Neural cell (in vitro differentiated cells): ENCODE measurements at regions not wholly inside any gene's neighbourhood (a gene's known extent, or its start where the extent isn't known, plus 50 kb on each side); places are given as distances from the start of the nearest gene placed in this dataset.

Source experiments
- H2AFZ ChIP-seq: fragments of 200-600, 300-800 bp; sonication (generic), shearing (Covaris generic); 2 replicates; pipeline ENCODE4 v1.6.0; 2014; ENCODE audit warnings: low read depth, mild to moderate bottlenecking, antibody characterized with exemption, low read length, moderate library complexity
- H3F3A ChIP-seq: fragments of 200-600 bp; shearing (Covaris generic); 2 replicates; pipeline ENCODE4 v1.6.1; 2016; ENCODE audit warnings: mild to moderate bottlenecking, moderate library complexity, mixed read lengths, antibody characterized with exemption, low read length; ENCODE audit not compliant: insufficient read depth, poor library complexity, severe bottlenecking
- H3K27ac ChIP-seq: fragments of 200-600, 300-800 bp; sonication (generic), shearing (Covaris generic); 2 replicates; pipeline ENCODE4 v1.5.1; 2014; ENCODE audit warnings: mild to moderate bottlenecking, low read length, moderate library complexity
- H3K27me3 ChIP-seq: fragments of 300-800, 200-600 bp; sonication (generic), shearing (Covaris generic); 2 replicates; pipeline ENCODE4 v1.6.0; 2014; ENCODE audit warnings: mild to moderate bottlenecking, low read depth, low read length, moderate library complexity; ENCODE audit not compliant: insufficient read depth
- H3K36me3 ChIP-seq: fragments of 300-800, 200-600 bp; sonication (generic), shearing (Covaris generic); 2 replicates; pipeline ENCODE4 v1.5.1; 2014; ENCODE audit warnings: mild to moderate bottlenecking, antibody characterized with exemption, low read length, moderate library complexity; ENCODE audit not compliant: insufficient read depth
- H3K4me2 ChIP-seq: fragments of 300-800, 200-600 bp; sonication (generic), shearing (Covaris generic); 2 replicates; pipeline ENCODE4 v1.6.0; 2014; ENCODE audit warnings: mild to moderate bottlenecking, low read length
- H3K4me3 ChIP-seq: fragments of 300-800, 200-600 bp; sonication (generic), shearing (Covaris generic); 2 replicates; pipeline ENCODE4 v1.5.1; 2014; ENCODE audit warnings: mild to moderate bottlenecking, low read length, moderate library complexity
- H3K79me2 ChIP-seq: fragments of 200-600 bp; shearing (Covaris generic); replicated peaks from 2 replicates; pipeline ENCODE4 v1.6.0; 2014; ENCODE audit warnings: mild to moderate bottlenecking, low read length, moderate library complexity; ENCODE audit not compliant: insufficient read depth
- H3K9ac ChIP-seq: fragments of 300-800, 200-600 bp; sonication (generic), shearing (Covaris generic); 2 replicates; pipeline ENCODE4 v1.6.1; 2016; ENCODE audit warnings: mild to moderate bottlenecking, low read length, mixed read lengths
- H3K9me2 ChIP-seq: fragments of 200-600 bp; shearing (Covaris generic); 2 replicates; pipeline ENCODE4 v1.6.1; 2016; ENCODE audit warnings: mild to moderate bottlenecking, low read length, mixed read lengths; ENCODE audit not compliant: insufficient read depth
- H3K9me3 ChIP-seq: fragments of 200-600, 300-800 bp; sonication (generic), shearing (Covaris generic); 2 replicates; pipeline ENCODE4 v1.6.1; 2016; ENCODE audit warnings: mild to moderate bottlenecking, mixed run types, low read length, moderate library complexity, mixed read lengths
- H4K20me1 ChIP-seq: fragments of 200-600 bp; shearing (Covaris generic); 2 replicates; pipeline ENCODE4 v1.6.1; 2016; ENCODE audit warnings: mild to moderate bottlenecking, mixed run types; ENCODE audit not compliant: insufficient read depth
- CTCF ChIP-seq: fragments of 450-650 bp; IDR thresholded peaks from 2 replicates; pipeline ENCODE4 v1.5.1; 2014; ENCODE audit warnings: antibody characterized with exemption, mild to moderate bottlenecking, moderate library complexity; ENCODE audit not compliant: poor library complexity, severe bottlenecking
- EP300 ChIP-seq: fragments of 450-650 bp; conservative IDR thresholded peaks from 2 replicates; pipeline ENCODE4 v1.6.1; 2014; ENCODE audit warnings: antibody characterized with exemption, mild to moderate bottlenecking, moderate library complexity; ENCODE audit not compliant: poor library complexity, severe bottlenecking
- EZH2 ChIP-seq: fragments of 200-600, 300-800 bp; shearing (Covaris generic), sonication (generic); IDR thresholded peaks from 2 replicates; pipeline ENCODE4 v1.6.1; 2014; ENCODE audit warnings: antibody characterized with exemption, low read length, borderline replicate concordance, mild to moderate bottlenecking; ENCODE audit not compliant: insufficient read depth, poor library complexity, severe bottlenecking
- MXI1 ChIP-seq: fragments of 450-650 bp; conservative IDR thresholded peaks from 2 replicates; pipeline ENCODE4 v1.6.1; 2014; ENCODE audit warnings: antibody characterized with exemption, mild to moderate bottlenecking; ENCODE audit not compliant: poor library complexity, severe bottlenecking
- POLR2AphosphoS5 ChIP-seq: IDR thresholded peaks from 2 replicates; pipeline ENCODE4 v1.6.1; 2012
- RAD21 ChIP-seq: fragments of 450-650 bp; conservative IDR thresholded peaks from 2 replicates; pipeline ENCODE4 v1.6.1; 2014; ENCODE audit warnings: antibody characterized with exemption, mild to moderate bottlenecking, moderate library complexity
- REST ChIP-seq: IDR thresholded peaks from 2 replicates; pipeline ENCODE4 v1.6.1; 2012; ENCODE audit warnings: borderline replicate concordance
- SMC3 ChIP-seq: fragments of 450-650 bp; conservative IDR thresholded peaks from 2 replicates; pipeline ENCODE4 v1.6.1; 2014; ENCODE audit warnings: antibody characterized with exemption, mild to moderate bottlenecking, moderate library complexity; ENCODE audit not compliant: poor library complexity
- TAF1 ChIP-seq: IDR thresholded peaks from 2 replicates; pipeline ENCODE4 v1.6.1; 2012; ENCODE audit warnings: low read depth

- Histone ChIP-seq H3K27ac (no peak overlapping the region), H2AFZ (no peak overlapping the region), H3K4me3 (no peak overlapping the region), H3K36me3 (no peaks in the 10 kb centered on the region), H3K79me2 (no peaks in the 10 kb centered on the region), H3K27me3 (no peaks in the 10 kb centered on the region), H3K9me3 (no peaks in the 10 kb centered on the region), H4K20me1 (no peaks in the 10 kb centered on the region), H3K4me2 (no peak overlapping the region), H3F3A (peaks cover 9% of the 10 kb centered on the region), H3K9ac (no peak overlapping the region), H3K9me2 (no peaks in the 10 kb centered on the region)
- TF ChIP-seq SMC3 (no peak), RAD21 (no peak), EP300 (no peak), TAF1 (no peak), REST (no peak)
Observed at GRCh38 chr18:66209656-66210055, 394.2 kb downstream of the CDH19 start.

GRCh38 chr18:66196805-66197204 is 407.1 kb downstream of the CDH19 start:
- H3K27ac ChIP-seq: no peak overlapping the region
- H3K9me2 ChIP-seq: no peaks in the 10 kb centered on the region
- H3K4me2 ChIP-seq: no peak overlapping the region
- H3K4me3 ChIP-seq: no peak overlapping the region
- H3K9me3 ChIP-seq: no peaks in the 10 kb centered on the region
- H4K20me1 ChIP-seq: no peaks in the 10 kb centered on the region
- no peak overlapping the region for H2AFZ ChIP-seq
- no peak overlapping the region for H3K9ac ChIP-seq
- TF ChIP-seq SMC3: no peak
- TF ChIP-seq EZH2: no peak
- TF ChIP-seq EP300: no peak
- TF ChIP-seq RAD21: no peak
- no peak for TF ChIP-seq POLR2AphosphoS5
- no peak for TF ChIP-seq MXI1
- no peak for TF ChIP-seq REST
- no peak for TF ChIP-seq CTCF
- no peak for TF ChIP-seq TAF1
- H3K36me3 ChIP-seq: no peaks in the 10 kb centered on the region
- H3F3A ChIP-seq: no peaks in the 10 kb centered on the region
- no peaks in the 10 kb centered on the region for H3K27me3 ChIP-seq
- no peaks in the 10 kb centered on the region for H3K79me2 ChIP-seq
